ENCODE measurements at regions not wholly inside any gene's neighbourhood (a gene's known extent, or its start where the extent isn't known, plus 50 kb on each side); places are given as distances from the start of the nearest gene placed in this dataset.

DNA sequence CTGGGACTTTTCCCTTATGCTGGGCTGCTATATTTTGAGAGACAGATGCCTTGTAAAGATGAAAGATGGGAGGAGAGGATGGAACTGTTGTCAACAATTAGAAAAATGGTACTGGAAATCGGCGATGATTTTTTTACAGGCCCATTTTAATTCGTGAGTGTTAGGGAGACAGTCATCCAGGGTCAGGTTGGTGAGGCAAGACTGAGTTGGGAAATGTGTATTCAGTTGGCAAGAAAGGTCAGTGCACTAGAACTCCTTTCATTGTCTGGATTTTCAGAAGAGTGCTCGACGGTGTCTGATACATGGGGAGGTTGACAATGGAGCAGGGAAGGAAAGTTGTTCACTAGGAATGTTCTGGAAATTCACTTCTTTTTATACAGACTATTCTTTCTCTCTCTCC is 394.4 kb downstream of the QKI start:
- TF ChIP-seq, protein P1, sequence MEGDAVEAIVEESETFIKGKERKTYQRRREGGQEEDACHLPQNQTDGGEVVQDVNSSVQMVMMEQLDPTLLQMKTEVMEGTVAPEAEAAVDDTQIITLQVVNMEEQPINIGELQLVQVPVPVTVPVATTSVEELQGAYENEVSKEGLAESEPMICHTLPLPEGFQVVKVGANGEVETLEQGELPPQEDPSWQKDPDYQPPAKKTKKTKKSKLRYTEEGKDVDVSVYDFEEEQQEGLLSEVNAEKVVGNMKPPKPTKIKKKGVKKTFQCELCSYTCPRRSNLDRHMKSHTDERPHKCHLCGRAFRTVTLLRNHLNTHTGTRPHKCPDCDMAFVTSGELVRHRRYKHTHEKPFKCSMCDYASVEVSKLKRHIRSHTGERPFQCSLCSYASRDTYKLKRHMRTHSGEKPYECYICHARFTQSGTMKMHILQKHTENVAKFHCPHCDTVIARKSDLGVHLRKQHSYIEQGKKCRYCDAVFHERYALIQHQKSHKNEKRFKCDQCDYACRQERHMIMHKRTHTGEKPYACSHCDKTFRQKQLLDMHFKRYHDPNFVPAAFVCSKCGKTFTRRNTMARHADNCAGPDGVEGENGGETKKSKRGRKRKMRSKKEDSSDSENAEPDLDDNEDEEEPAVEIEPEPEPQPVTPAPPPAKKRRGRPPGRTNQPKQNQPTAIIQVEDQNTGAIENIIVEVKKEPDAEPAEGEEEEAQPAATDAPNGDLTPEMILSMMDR (IDR thresholded peaks at IDR 0.05), result no peak

DNA sequence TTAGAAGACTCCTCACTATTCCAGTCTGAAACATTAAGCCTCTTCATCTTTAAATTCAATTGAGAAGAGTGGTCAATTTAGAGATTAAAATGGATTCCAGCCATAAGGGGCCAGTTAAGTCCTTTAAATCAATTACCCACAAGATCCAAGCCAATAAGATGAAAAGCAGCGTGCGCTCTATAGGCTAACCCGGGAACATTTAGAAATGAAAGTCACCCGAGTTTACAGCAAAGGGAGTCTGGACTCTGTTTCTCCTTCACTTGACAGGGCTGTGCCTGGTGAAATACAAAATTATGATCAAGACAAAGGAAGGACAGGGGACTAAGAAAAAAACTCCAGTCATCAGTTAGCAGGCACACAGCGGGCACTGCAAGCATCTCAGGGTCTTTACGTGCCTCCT is 393.7 kb downstream of the QKI start:
- TF ChIP-seq, protein P1 (IDR thresholded peaks at IDR 0.05), result no peak

DNA sequence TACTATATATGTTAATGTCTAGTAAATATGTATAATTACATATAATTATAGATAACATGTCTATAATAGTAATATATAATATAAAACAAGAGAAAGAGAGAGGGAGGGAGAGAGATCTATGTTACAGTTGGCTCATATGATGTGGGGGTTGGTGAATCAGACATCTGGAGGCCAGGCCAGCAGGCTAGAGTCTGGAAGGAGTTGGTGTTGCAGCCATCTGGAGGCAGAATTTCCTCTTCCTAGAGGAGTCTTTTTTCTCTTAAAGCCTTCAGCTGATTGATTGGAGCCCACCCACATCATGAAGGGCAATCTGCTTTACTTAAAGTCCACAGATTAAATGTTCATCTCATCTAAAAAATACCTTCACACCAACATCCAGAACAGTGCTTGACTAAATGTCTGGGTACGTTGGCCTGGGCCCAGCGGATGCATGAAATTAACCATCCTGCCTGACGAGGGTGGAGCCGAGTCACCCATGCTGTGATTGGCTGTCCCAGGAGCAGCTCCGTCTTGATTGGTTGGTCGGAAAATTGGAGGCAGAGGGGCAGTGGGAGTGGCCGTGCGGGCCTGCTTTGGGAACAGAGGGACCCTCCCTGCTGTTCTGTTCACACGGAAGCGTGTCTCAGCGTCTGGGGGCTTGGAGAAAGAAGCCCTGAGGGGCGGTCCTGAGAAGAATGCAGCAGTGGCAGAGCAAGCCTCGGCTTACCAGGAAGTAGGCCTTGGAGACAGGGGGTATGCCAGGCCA is 392.4 kb downstream of the QKI start:
- TF ChIP-seq, protein P1 (IDR thresholded peaks at IDR 0.05), result no peak

DNA sequence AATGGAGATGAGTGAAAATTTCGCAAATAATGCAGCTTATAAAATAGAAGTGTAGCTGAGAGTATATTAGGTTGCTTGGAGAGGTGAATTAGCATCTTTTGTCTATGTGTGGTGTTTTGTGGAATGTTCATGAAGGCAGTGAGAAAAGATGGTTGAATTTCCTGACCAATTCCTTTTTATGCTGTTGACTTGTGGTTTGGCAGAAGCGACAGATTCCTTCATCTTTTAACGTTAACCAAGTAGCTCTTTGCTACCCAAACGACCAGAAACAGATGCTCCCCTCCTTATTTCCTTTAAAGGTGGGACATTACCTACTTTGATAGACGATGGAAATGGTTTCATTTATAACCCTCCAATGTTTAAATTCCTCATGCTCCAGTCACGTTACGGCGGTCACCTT is 390.5 kb downstream of the QKI start:
- TF ChIP-seq, protein P1 (IDR thresholded peaks at IDR 0.05), result no peak

DNA sequence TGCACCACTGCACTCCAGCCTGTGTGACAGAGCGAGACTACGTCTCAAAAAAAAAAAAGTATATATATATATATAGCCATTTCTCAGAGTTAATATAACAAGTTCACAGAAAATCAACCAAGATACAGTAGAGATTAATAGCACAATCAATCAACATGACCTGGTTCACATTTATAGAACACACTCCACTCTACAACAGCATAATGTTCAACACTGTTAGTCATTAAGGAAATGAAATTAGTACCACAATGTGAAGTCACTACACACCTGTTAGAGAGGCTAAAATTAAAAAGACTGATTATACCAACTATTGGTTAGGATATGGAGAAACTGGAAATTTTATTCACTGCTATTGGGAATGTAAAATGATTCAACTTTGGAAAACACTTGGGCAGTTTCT is 387.7 kb downstream of the QKI start:
- TF ChIP-seq, protein P1 (IDR thresholded peaks at IDR 0.05), result no peak

DNA sequence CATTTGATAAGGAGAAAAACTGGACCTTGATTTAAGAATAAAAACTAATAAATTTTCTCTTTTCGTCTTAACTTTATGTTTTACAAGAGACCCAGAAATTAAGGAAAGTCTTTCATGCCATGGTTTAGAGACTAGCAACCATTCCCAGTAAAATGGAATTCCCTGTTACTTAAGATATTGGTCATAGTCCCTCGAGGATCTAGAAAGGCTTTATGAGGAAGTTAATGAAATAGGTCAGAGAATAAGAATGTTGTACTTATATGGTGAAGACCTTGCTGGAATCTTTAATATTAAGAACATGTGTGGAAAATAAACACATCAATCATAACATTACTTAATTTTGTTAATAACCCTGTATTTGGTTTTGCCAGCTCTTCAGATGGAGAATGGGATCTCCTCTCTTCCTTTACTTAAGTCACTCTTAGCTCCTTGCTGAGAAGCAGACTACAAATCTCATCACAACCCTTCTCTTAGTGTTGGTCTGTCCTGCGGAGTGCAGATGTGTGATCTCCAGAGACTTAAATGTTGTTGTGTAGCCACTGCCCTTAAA is 382.9 kb downstream of the QKI start:
- TF ChIP-seq, protein P1 (IDR thresholded peaks at IDR 0.05), result no peak

DNA sequence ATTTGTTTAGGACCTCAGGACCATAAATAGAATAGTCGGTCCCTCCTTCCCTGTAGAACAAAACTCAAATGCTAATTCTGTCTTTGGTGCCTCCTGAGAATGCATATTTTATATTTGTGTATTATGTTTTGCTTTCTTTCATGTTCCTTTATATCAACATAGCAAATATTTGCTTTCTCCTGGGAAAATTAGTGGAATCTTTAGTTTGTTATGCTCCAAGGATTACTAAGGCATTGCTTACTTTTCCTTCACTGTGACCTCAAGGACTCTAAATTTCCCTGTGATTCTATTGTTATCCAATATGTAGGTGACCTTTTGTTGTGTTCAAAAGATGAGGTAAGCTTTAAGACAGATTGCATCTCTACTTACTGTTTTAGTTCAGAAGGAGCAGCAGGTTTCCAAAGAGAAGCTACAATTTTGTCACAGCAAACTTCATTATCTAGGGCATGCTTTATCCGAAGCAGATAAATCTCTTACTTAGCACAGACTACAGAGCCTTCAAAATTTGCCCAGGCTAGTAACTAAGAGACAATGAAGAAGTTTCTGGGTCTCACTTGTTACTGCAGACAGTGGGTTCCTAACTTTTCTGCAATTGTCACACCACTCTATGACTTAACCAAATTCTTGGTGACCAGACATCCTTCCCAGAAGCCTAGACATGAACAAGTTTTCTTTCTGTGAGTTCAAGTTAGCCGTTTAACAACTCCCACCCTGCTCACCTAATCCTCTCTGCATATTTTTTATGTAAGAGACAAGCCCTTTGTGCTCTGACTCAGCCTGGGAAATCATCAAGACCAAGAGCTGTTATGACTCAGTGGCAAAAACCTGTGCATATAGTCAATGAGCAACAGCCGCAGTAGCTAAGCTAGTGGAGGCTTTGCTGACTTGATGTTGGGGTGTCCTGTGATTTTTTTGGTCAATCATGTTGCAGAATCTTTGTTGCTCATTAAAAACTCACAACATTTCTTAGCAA is 378.8 kb downstream of the QKI start:
- TF ChIP-seq, protein P1 (IDR thresholded peaks at IDR 0.05), result no peak
